ENCODE measurements at regions not wholly inside any gene's neighbourhood (a gene's known extent, or its start where the extent isn't known, plus 50 kb on each side); places are given as distances from the start of the nearest gene placed in this dataset.

GRCh38 chr14:96961895-96962294, 164.7 kb downstream of the VRK1 start:
- TF ChIP-seq POLR2A (IDR thresholded peaks at IDR 0.05; ENCODE audit: low read length) (no peak), GATA1 (IDR thresholded peaks at IDR 0.05; ENCODE audit: low read depth, low read length) (no peak)
- no peak for DNase-seq

- TF ChIP-seq POLR2A (IDR thresholded peaks at IDR 0.05; ENCODE audit: low read length): no peak
- no peak for TF ChIP-seq GATA1 (IDR thresholded peaks at IDR 0.05; ENCODE audit: low read depth, low read length)
- DNase-seq: no peak
These were observed 165.2 kb downstream of the VRK1 start for GRCh38 chr14:96962337-96962736.

- DNase-seq: no peak
- TF ChIP-seq POLR2A (IDR thresholded peaks at IDR 0.05; ENCODE audit: low read length) (no peak), GATA1 (IDR thresholded peaks at IDR 0.05; ENCODE audit: low read depth, low read length) (no peak)
These were observed 167.7 kb downstream of the VRK1 start for GRCh38 chr14:96964726-96965415.

GRCh38 chr14:96965885-96966595, 168.9 kb downstream of the VRK1 start:
- TF ChIP-seq GATA1 (IDR thresholded peaks at IDR 0.05; ENCODE audit: low read depth, low read length): no peak
- no peak for TF ChIP-seq POLR2A (IDR thresholded peaks at IDR 0.05; ENCODE audit: low read length)
- DNase-seq: no peak

GRCh38 chr14:96975116-96975515, 177.9 kb downstream of the VRK1 start:
- DNase-seq: no peak
- TF ChIP-seq GATA1 (IDR thresholded peaks at IDR 0.05; ENCODE audit: low read depth, low read length): no peak
- no peak for TF ChIP-seq POLR2A (IDR thresholded peaks at IDR 0.05; ENCODE audit: low read length)

GRCh38 chr14:96978525-96979272, 181.5 kb downstream of the VRK1 start:
- DNase-seq: no peak
- TF ChIP-seq POLR2A (IDR thresholded peaks at IDR 0.05; ENCODE audit: low read length) (no peak), GATA1 (IDR thresholded peaks at IDR 0.05; ENCODE audit: low read depth, low read length) (no peak)

- TF ChIP-seq GATA1 (IDR thresholded peaks at IDR 0.05; ENCODE audit: low read depth, low read length) (no peak), POLR2A (IDR thresholded peaks at IDR 0.05; ENCODE audit: low read length) (no peak)
These were observed 182.5 kb downstream of the VRK1 start for GRCh38 chr14:96979611-96980074.

GRCh38 chr14:96980835-96981234, 183.7 kb downstream of the VRK1 start:
- no peak for TF ChIP-seq GATA1 (IDR thresholded peaks at IDR 0.05; ENCODE audit: low read depth, low read length)
- no peak for TF ChIP-seq POLR2A (IDR thresholded peaks at IDR 0.05; ENCODE audit: low read length)

More at GRCh38 chr14:96979611-96980074, 182.5 kb downstream of the VRK1 start:
- no peak for DNase-seq

GRCh38 chr14:96986256-96987085, 189.3 kb downstream of the VRK1 start:
- no peak for DNase-seq
- TF ChIP-seq POLR2A (IDR thresholded peaks at IDR 0.05; ENCODE audit: low read length) (no peak), GATA1 (IDR thresholded peaks at IDR 0.05; ENCODE audit: low read depth, low read length) (no peak)

More at GRCh38 chr14:96980835-96981234, 183.7 kb downstream of the VRK1 start:
- no peak for DNase-seq

GRCh38 chr14:96987086-96987474, 189.9 kb downstream of the VRK1 start:
- DNase-seq: no peak
- TF ChIP-seq POLR2A (IDR thresholded peaks at IDR 0.05; ENCODE audit: low read length): no peak
- TF ChIP-seq GATA1 (IDR thresholded peaks at IDR 0.05; ENCODE audit: low read depth, low read length): no peak

GRCh38 chr14:96987771-96988170, 190.6 kb downstream of the VRK1 start:
- no peak for DNase-seq
- TF ChIP-seq POLR2A (IDR thresholded peaks at IDR 0.05; ENCODE audit: low read length): no peak
- TF ChIP-seq GATA1 (IDR thresholded peaks at IDR 0.05; ENCODE audit: low read depth, low read length): no peak

GRCh38 chr14:96989306-96989705, 192.1 kb downstream of the VRK1 start:
- no peak for DNase-seq
- no peak for TF ChIP-seq GATA1 (IDR thresholded peaks at IDR 0.05; ENCODE audit: low read depth, low read length)
- no peak for TF ChIP-seq POLR2A (IDR thresholded peaks at IDR 0.05; ENCODE audit: low read length)

- no peak for DNase-seq
- no peak for TF ChIP-seq GATA1 (IDR thresholded peaks at IDR 0.05; ENCODE audit: low read depth, low read length)
- TF ChIP-seq POLR2A (IDR thresholded peaks at IDR 0.05; ENCODE audit: low read length): no peak
These were observed 194.0 kb downstream of the VRK1 start for GRCh38 chr14:96991226-96991625.

Data from erythroblast (primary cell).